ENCODE measurements at regions not wholly inside any gene's neighbourhood (a gene's known extent, or its start where the extent isn't known, plus 50 kb on each side); places are given as distances from the start of the nearest gene placed in this dataset.

DNA sequence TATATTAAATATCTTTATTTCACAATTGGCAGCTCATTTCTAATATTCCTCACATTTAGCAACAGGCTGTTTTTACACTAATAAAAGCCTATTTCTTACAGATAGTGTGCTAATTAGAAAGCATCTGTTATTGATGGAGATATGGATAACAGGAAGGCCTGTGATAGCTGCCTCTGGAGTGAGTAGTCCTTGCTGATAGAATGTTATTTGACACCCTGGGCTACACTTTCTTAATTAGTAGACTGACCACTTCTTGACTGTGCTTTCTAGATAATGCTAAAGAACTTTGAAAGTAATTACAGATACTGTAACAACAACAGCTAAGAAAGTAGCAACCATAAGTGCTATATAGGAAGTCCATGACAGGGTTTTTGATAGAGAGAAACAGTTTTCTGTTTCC lies 554.3 kb downstream of the DIAPH3 start:
- TF ChIP-seq CTCF (IDR thresholded peaks at IDR 0.05): no peak
- no peak for TF ChIP-seq POLR2A (IDR thresholded peaks at IDR 0.05)

Data from Peyer's patch (tissue), 4 donors.